ENCODE measurements at regions not wholly inside any gene's neighbourhood (a gene's known extent, or its start where the extent isn't known, plus 50 kb on each side); places are given as distances from the start of the nearest gene placed in this dataset.

GRCh38 chr4:80128941-80129340 lies 55.9 kb upstream of the ANTXR2 start:
- TF ChIP-seq POLR2A (IDR thresholded peaks at IDR 0.05; ENCODE audit: low read depth, low read length) (no peak), RFX5 (IDR thresholded peaks at IDR 0.05; ENCODE audit: low read depth, low read length) (no peak), CTCF (conservative IDR thresholded peaks at IDR 0.05; ENCODE audit: low read depth, low read length) (no peak), MXI1 (IDR thresholded peaks at IDR 0.05; ENCODE audit: borderline replicate concordance, low read depth, low read length) (no peak), MAFK (IDR thresholded peaks at IDR 0.05; ENCODE audit: low read depth, low read length) (no peak), RAD21 (IDR thresholded peaks at IDR 0.05; ENCODE audit: low read length) (no peak), CEBPB (IDR thresholded peaks at IDR 0.05; ENCODE audit: low read depth, low read length) (no peak), ELK1 (IDR thresholded peaks at IDR 0.05; ENCODE audit: borderline replicate concordance, low read depth, low read length) (no peak)

Measured in IMR-90 (cell line).